Activated CD8-positive, alpha-beta T cell treated with anti-CD3 and anti-CD28 coated beads for 36 hours (primary cell): ENCODE measurements at regions not wholly inside any gene's neighbourhood (a gene's known extent, or its start where the extent isn't known, plus 50 kb on each side); places are given as distances from the start of the nearest gene placed in this dataset.

Source experiments
- ATAC-seq: fragments of 200-7000 bp; cut with Tn5 transposase; one replicate; pipeline ENCODE4 v1.10.0; 2021; ENCODE audit warnings: mild to moderate bottlenecking, moderate library complexity
- CTCF ChIA-PET: fragments of 350-600 bp; sonication (Branson Sonifier 250); formaldehyde crosslinking; loops from one replicate; lab custom pipeline; 2021; ENCODE audit warnings: antibody characterized with exemption; lab: Charles Lee
- POLR2A ChIA-PET: fragments of 350-600 bp; sonication (Branson Sonifier 250); formaldehyde crosslinking; loops from one replicate; lab custom pipeline; 2021; ENCODE audit warnings: antibody characterized with exemption; lab: Charles Lee
- DNase-seq: peaks from one replicate; pipeline ENCODE4 v3.0.0-alpha.2; 2020
- H3K27ac Mint-ChIP-seq: one replicate; pipeline ENCODE4 v1.8.0; 2021; ENCODE audit warnings: mild to moderate bottlenecking, mixed read lengths
- H3K27me3 Mint-ChIP-seq: one replicate; pipeline ENCODE4 v1.8.0; 2021; ENCODE audit warnings: mixed read lengths
- H3K36me3 Mint-ChIP-seq: one replicate; pipeline ENCODE4 v1.8.0; 2021; ENCODE audit warnings: low read depth, mixed read lengths
- H3K4me1 Mint-ChIP-seq: one replicate; pipeline ENCODE4 v1.8.0; 2021; ENCODE audit warnings: low read depth, mixed read lengths
- H3K4me3 Mint-ChIP-seq: one replicate; pipeline ENCODE4 v1.8.0; 2021; ENCODE audit warnings: mild to moderate bottlenecking, moderate library complexity, mixed read lengths
- H3K9me3 Mint-ChIP-seq: one replicate; pipeline ENCODE4 v1.8.0; 2021; ENCODE audit warnings: mixed read lengths
- intact Hi-C: fragments of 100-400 bp; cut with micrococcal nuclease; formaldehyde crosslinking; loops from one replicate; pipeline ENCODE4 v1.10.0; 2022
- TF ChIP-seq, protein P1 (sequence below): fragments of 200-600 bp; IDR thresholded peaks from one replicate; pipeline ENCODE4 v1.8.0; 2022; ENCODE audit warnings: antibody characterized with exemption, mild to moderate bottlenecking

DNA sequence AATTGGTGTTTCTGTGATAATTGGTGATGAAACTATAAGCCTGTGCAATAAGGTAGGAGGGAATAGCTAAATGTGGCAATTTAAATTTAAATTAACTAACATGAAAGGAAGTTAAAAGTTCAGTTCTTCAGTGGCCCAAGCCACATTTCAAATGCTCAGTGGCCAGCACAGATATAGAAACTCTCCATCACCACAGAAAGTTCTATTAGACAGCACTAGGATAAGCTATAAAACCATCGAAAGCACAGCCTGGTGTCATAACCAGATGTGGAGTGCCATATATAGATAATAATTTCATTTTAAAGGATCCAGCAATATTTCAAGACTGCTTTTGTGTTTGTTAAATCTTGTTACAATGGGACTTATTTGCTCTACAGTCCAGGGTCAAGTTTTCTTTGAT is 119.3 kb upstream of the NR3C2 start:
- no peak for ATAC-seq
- intact Hi-C loops, result no loop called here
- TF ChIP-seq, protein P1, sequence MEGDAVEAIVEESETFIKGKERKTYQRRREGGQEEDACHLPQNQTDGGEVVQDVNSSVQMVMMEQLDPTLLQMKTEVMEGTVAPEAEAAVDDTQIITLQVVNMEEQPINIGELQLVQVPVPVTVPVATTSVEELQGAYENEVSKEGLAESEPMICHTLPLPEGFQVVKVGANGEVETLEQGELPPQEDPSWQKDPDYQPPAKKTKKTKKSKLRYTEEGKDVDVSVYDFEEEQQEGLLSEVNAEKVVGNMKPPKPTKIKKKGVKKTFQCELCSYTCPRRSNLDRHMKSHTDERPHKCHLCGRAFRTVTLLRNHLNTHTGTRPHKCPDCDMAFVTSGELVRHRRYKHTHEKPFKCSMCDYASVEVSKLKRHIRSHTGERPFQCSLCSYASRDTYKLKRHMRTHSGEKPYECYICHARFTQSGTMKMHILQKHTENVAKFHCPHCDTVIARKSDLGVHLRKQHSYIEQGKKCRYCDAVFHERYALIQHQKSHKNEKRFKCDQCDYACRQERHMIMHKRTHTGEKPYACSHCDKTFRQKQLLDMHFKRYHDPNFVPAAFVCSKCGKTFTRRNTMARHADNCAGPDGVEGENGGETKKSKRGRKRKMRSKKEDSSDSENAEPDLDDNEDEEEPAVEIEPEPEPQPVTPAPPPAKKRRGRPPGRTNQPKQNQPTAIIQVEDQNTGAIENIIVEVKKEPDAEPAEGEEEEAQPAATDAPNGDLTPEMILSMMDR, result no peak
- no peak overlapping the region for H3K27ac Mint-ChIP-seq
- no peaks in the 10 kb centered on the region for H3K9me3 Mint-ChIP-seq
- no peak overlapping the region for H3K4me3 Mint-ChIP-seq
- ChIA-PET CTCF (no interaction called here), POLR2A (no interaction called here)
- DNase-seq, result no peak
- H3K36me3 Mint-ChIP-seq, result no peaks in the 10 kb centered on the region
- H3K4me1 Mint-ChIP-seq, result no peaks in the 10 kb centered on the region
- no peaks in the 10 kb centered on the region for H3K27me3 Mint-ChIP-seq

DNA sequence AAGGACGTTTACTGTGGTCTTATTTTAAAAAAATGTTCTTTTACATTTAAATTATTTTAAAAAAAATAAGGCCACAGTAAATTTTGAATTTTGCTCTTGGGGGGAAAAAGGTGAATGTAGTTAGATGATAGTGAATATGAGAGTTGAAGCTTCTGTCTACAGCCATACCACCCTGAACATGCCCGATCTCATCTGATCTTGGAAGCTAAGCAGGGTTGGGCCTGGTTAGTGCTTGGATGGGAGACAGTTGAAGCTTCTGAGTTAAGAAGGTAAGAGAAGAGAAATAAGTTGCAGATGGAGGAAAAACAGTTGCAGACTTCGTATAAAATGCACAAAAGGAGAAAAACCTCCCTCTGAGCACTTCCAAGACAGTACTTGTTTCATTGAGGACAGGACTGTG is 115.6 kb upstream of the NR3C2 start:
- H3K27ac Mint-ChIP-seq, result no peak overlapping the region
- ChIA-PET CTCF (no interaction called here), POLR2A (no interaction called here)
- no peaks in the 10 kb centered on the region for H3K4me1 Mint-ChIP-seq
- ATAC-seq, result no peak
- H3K4me3 Mint-ChIP-seq, result no peak overlapping the region
- no peaks in the 10 kb centered on the region for H3K9me3 Mint-ChIP-seq
- no peak for DNase-seq
- no peaks in the 10 kb centered on the region for H3K27me3 Mint-ChIP-seq
- TF ChIP-seq, protein P1, result no peak
- H3K36me3 Mint-ChIP-seq, result no peaks in the 10 kb centered on the region
- intact Hi-C loops, result no loop called here

DNA sequence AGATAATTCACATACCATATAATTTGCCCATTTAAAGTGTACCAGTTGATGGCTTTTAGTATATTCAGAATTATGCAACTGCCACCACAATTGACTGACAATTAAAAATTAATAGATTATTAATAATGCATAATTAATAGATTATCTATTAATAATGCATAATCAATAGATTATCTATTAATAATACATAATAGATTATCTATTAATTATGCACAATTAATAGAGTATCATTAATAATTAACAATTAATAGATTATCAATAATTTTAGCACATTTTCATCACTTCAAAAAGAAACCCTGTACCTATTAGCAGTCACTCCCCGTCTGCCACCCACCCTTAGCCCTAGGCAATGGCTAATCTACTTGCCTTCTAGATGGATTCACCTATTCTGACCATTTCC is 108.6 kb upstream of the NR3C2 start:
- Mint-ChIP-seq H3K36me3 (no peaks in the 10 kb centered on the region), H3K27ac (no peak overlapping the region), H3K9me3 (no peaks in the 10 kb centered on the region), H3K4me3 (no peak overlapping the region), H3K4me1 (no peaks in the 10 kb centered on the region), H3K27me3 (peaks cover 1% of the 10 kb centered on the region)
- TF ChIP-seq, protein P1, result no peak
- DNase-seq, result no peak
- intact Hi-C loops, result no loop called here
- no peak for ATAC-seq
- ChIA-PET CTCF (no interaction called here), POLR2A (no interaction called here)

DNA sequence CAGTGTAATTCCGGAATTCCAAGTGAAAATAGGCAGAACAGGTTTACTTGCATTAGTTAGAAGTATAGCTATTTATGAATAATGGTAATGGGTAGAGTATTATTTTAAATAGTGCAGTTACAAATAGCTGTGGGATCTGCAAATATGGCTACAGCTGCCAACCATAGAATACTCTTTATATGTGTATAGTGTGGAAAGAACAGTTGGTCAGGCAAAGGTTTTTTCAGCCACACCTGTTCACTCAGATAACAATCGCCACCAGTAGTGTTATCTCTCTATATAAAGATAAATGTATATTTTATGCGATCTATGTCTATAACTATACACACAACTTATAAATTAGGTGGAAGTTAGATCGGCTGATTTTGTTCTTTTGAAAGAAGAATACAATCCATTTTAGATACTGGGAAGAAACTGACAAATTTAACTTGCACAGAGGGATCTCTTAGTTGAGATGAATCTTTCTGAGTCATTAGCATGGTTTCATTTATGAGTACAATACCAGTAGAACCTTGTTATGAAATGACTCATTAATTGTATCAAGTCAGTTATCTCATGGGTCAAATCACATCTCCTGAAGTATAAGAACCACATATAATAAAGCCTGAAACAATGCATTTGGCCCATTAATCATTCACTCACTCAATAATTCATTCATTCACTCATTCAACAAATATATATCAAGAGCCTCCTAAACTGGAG is 100.9 kb upstream of the NR3C2 start:
- Mint-ChIP-seq H3K27ac (no peak overlapping the region), H3K4me1 (peaks cover 3% of the 10 kb centered on the region), H3K4me3 (no peak overlapping the region), H3K27me3 (no peaks in the 10 kb centered on the region), H3K9me3 (no peaks in the 10 kb centered on the region), H3K36me3 (no peaks in the 10 kb centered on the region)
- intact Hi-C loops, result no loop called here
- ChIA-PET POLR2A (no interaction called here), CTCF (no interaction called here)
- no peak for DNase-seq
- TF ChIP-seq, protein P1, result no peak
- ATAC-seq, result peak; percentile 42

DNA sequence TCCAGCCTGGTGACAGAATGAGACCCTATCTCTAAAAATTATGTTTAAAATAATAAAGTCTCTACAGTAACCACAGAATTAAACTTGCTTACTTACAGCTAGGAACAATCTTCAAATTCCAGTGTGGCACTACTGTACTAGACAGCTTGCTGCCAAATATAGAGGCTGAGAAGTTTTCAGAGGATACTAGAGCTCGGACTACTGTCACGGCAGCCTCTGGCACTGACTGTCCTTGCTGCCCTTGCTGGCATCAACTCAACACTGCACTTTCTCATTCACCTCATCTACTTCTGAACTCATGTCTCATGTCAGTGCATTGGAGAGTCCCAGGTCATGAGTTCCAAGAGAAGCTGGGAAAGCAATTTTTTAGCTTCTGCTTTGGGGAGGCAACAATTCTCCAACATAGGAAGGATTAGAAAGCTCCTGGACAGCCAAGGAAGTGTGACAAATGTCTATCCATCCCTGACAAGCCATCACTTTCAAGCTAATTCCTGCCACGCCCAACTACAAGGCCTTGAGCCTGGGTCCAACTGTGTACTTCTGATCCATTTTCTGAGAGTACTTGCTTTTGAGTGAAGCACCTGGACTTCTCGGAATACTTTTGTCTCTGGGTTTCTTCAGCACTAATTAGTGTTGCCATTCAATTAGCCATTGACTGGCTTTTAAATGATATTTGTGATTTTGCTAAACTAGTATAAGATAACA is 98.6 kb upstream of the NR3C2 start:
- Mint-ChIP-seq H3K27me3 (no peaks in the 10 kb centered on the region), H3K36me3 (no peaks in the 10 kb centered on the region), H3K4me3 (no peak overlapping the region), H3K4me1 (peaks cover 3% of the 10 kb centered on the region), H3K27ac (no peak overlapping the region), H3K9me3 (no peaks in the 10 kb centered on the region)
- DNase-seq (no peak), ATAC-seq (no peak)
- CTCF ChIA-PET, result no interaction called here
- POLR2A ChIA-PET, result no interaction called here
- intact Hi-C loops, result no loop called here
- TF ChIP-seq, protein P1, result no peak
